ENCODE measurements at regions not wholly inside any gene's neighbourhood (a gene's known extent, or its start where the extent isn't known, plus 50 kb on each side); places are given as distances from the start of the nearest gene placed in this dataset.

DNA sequence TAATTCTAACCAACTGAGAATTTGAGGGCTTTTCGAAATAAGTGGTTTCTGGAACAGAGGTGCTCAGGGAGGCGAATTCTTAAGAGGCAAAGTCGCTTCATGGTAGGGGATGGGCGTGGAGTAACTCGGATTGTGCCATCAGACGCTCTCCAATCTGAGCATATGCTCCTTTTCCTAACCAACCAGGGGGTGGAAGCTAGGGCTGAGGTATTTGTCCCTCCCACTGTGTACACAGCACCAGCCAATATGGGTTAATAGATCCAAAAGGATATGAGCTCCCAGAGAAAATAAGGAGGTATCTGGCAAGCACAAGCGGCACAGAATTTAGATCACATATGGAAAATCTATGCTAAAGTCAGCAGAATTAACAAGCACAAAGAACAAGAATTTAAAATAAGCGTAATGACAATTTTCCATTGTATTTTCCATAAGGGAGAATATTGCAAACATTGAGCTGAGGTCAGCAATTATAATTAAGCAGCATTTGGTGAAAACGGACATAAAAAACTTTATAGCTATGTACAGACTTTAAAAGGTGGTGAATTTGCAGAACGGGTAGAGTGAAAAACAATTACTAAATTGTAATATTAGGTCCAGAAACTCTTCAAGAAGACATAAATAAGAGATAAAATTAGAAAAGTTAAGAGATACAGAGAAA lies 55.0 kb upstream of the PHACTR1 start:
- TF ChIP-seq, protein P1, sequence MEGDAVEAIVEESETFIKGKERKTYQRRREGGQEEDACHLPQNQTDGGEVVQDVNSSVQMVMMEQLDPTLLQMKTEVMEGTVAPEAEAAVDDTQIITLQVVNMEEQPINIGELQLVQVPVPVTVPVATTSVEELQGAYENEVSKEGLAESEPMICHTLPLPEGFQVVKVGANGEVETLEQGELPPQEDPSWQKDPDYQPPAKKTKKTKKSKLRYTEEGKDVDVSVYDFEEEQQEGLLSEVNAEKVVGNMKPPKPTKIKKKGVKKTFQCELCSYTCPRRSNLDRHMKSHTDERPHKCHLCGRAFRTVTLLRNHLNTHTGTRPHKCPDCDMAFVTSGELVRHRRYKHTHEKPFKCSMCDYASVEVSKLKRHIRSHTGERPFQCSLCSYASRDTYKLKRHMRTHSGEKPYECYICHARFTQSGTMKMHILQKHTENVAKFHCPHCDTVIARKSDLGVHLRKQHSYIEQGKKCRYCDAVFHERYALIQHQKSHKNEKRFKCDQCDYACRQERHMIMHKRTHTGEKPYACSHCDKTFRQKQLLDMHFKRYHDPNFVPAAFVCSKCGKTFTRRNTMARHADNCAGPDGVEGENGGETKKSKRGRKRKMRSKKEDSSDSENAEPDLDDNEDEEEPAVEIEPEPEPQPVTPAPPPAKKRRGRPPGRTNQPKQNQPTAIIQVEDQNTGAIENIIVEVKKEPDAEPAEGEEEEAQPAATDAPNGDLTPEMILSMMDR (IDR thresholded peaks at IDR 0.05; ENCODE audit: borderline replicate concordance, extremely low read depth, insufficient read depth) = no peak
- H3K27me3 ChIP-seq (ENCODE audit: control insufficient read depth, insufficient read depth, low read length) = no peaks in the 10 kb centered on the region
- FAIRE-seq = no peak

More for the DNA sequence above, 55.0 kb upstream of the PHACTR1 start:
- Histone ChIP-seq H3K4me3 (ENCODE audit: low read length in 3 of 3) (no peak overlapping the region), H3K4me1 (ENCODE audit: control insufficient read depth in 2 of 3, insufficient read depth in 2 of 3, low read depth in 1 of 3, low read length in 3 of 3) (no peaks in the 10 kb centered on the region), H3K27ac (ENCODE audit: low read depth in 2 of 2, low read length in 2 of 2) (no peak overlapping the region), H3K9me3 (ENCODE audit: control insufficient read depth in 2 of 3, insufficient read depth in 1 of 3, low read length in 3 of 3) (no peaks in the 10 kb centered on the region), H3K36me3 (ENCODE audit: control insufficient read depth in 2 of 3, insufficient read depth in 3 of 3, low read length in 3 of 3) (no peaks in the 10 kb centered on the region), H3K9ac (ENCODE audit: low read length in 3 of 3) (no peak overlapping the region)
- intact Hi-C loops (cut with DNase I) = no loop called here
- no peak for DNase-seq
